Psoas muscle (tissue), 7 donors: ENCODE measurements at regions not wholly inside any gene's neighbourhood (a gene's known extent, or its start where the extent isn't known, plus 50 kb on each side); places are given as distances from the start of the nearest gene placed in this dataset.
"Not testable (repeated sequence)": the region's sequence is repeated elsewhere in the genome, so short reads cannot be mapped to it uniquely, and the experiment has no call there.

Experiments
- ATAC-seq, 4 donors: fragments of 200-7000 bp; cut with Tn5 transposase; one replicate each; pipeline ENCODE4 v1.9.1; 2020; ENCODE audit warnings: moderate library complexity in 3 of 4, mild to moderate bottlenecking in 2 of 4
- DNase-seq, 2 donors: peaks; one replicate each; pipeline ENCODE4 v3.0.0-alpha.2; 2020
- H3K27ac ChIP-seq: fragments of 200-600 bp; one replicate; pipeline ENCODE4 v1.8.0; 2022
- H3K27me3 ChIP-seq, 3 donors: fragments of 200-600 bp in 1 of 3; one replicate each; pipeline versions ENCODE4 v1.6.1 to v1.8.0; 2013 to 2022; ENCODE audit warnings: low read length in 2 of 3, mild to moderate bottlenecking in 2 of 3, moderate library complexity in 1 of 3; ENCODE audit not compliant: insufficient read depth in 3 of 3
- H3K36me3 ChIP-seq, 2 donors: fragments of 200-600 bp in 1 of 2; one replicate each; pipeline versions ENCODE4 v1.6.1 to v1.8.0; 2013 to 2022; ENCODE audit warnings: low read depth in 1 of 2, mild to moderate bottlenecking in 1 of 2, moderate library complexity in 1 of 2; ENCODE audit not compliant: insufficient read depth in 1 of 2
- H3K4me1 ChIP-seq: fragments of 200-600 bp; one replicate; pipeline ENCODE4 v1.8.0; 2022
- H3K4me3 ChIP-seq: fragments of 200-600 bp; one replicate; pipeline ENCODE4 v1.8.0; 2022; ENCODE audit warnings: mild to moderate bottlenecking
- H3K9me3 ChIP-seq: fragments of 200-600 bp; one replicate; pipeline ENCODE4 v1.8.0; 2022
- CTCF ChIP-seq: fragments of 200-600 bp; IDR thresholded peaks from one replicate; pipeline ENCODE4 v1.8.0; 2022; ENCODE audit warnings: antibody characterized with exemption
- WGBS, 3 donors: extraction: QIAGEN DNeasy Blood & Tissue Kit; methylation state at CpG; one replicate each; pipeline versions ENCODE4 v1.1.6 to v1.1.7; 2013; 5-methylcytosine and 5-hydroxymethylcytosine counted together
- intact Hi-C, 2 donors: fragments of 100-400 bp; cut with DNase I; formaldehyde crosslinking; loops; one replicate each; pipeline versions ENCODE4 v1.11.0 to v1.14.2; 2022
- donor health status: healthy with polysubstance abuse.
- donor health status: DM: no; HTN: no; CAD: no; lungs with moderate emphysema.
- donor health status: Bipolar disorder and iron deficiency.
- donor health status: healthy.
- donor health status: DM: yes; HTN: yes; CAD: no.
- donor health status: DM: no; HTN: no; CAD: no.
- donor health status: DM: yes; HTN: yes; CAD: no.

- H3K4me3 ChIP-seq: no peak overlapping the region
- peak in 3 of 4 donors; percentile 48 to 54 (median 50) for ATAC-seq
- 75 to 82% (median 76%) methylated on average over 5 of the region's 5 CpGs for WGBS, 3 donors
- no peak for DNase-seq
- H3K27me3 ChIP-seq: no peaks in the 10 kb centered on the region
- no peak overlapping the region for H3K27ac ChIP-seq
- H3K4me1 ChIP-seq: no peaks in the 10 kb centered on the region
- no peaks in the 10 kb centered on the region for H3K36me3 ChIP-seq
- intact Hi-C loops: no loop called here
- no peaks in the 10 kb centered on the region for H3K9me3 ChIP-seq
- no peak for TF ChIP-seq CTCF
Observed at GRCh38 chr9:115690786-115691496, 462.6 kb upstream of the PAPPA start.

- no peak for ATAC-seq
- Histone ChIP-seq H3K4me1 (no peaks in the 10 kb centered on the region), H3K4me3 (no peak overlapping the region), H3K27ac (no peak overlapping the region), H3K36me3 (no peaks in the 10 kb centered on the region), H3K9me3 (no peaks in the 10 kb centered on the region), H3K27me3 (no peaks in the 10 kb centered on the region)
- no peak for TF ChIP-seq CTCF
- no peak for DNase-seq
- intact Hi-C loops: no loop called here
- 74 to 79% (median 74%) methylated on average over 3 of the region's 3 CpGs for WGBS, 3 donors
Observed at GRCh38 chr9:115691693-115692092, 461.9 kb upstream of the PAPPA start.

GRCh38 chr9:115692868-115693267, 460.7 kb upstream of the PAPPA start:
- H3K4me1 ChIP-seq, H3K27me3 ChIP-seq, DNase-seq, ATAC-seq, H3K9me3 ChIP-seq, H3K27ac ChIP-seq, intact Hi-C loops, H3K36me3 ChIP-seq, H3K4me3 ChIP-seq: not testable (repeated sequence)
- 61 to 70% (median 64%) methylated on average over 2 of the region's 2 CpGs for WGBS, 3 donors

GRCh38 chr9:115694014-115694413, 459.6 kb upstream of the PAPPA start:
- ATAC-seq (peak; percentile 54 to 75 (median 70)), DNase-seq (no peak)
- H3K36me3 ChIP-seq: no peaks in the 10 kb centered on the region
- H3K27me3 ChIP-seq: no peaks in the 10 kb centered on the region
- TF ChIP-seq CTCF: peak; percentile 25
- H3K4me3 ChIP-seq: no peak overlapping the region
- WGBS, 3 donors: 30 to 39% (median 34%) methylated on average over 2 of the region's 2 CpGs
- no peaks in the 10 kb centered on the region for H3K4me1 ChIP-seq
- H3K27ac ChIP-seq: no peak overlapping the region
- no peaks in the 10 kb centered on the region for H3K9me3 ChIP-seq
- intact Hi-C loops: no loop called here

- no peak for ATAC-seq
Observed at GRCh38 chr9:115694991-115695390, 458.6 kb upstream of the PAPPA start.

More at GRCh38 chr9:115694991-115695390, 458.6 kb upstream of the PAPPA start:
- no peak overlapping the region for H3K4me3 ChIP-seq
- H3K36me3 ChIP-seq: no peaks in the 10 kb centered on the region
- H3K4me1 ChIP-seq: no peaks in the 10 kb centered on the region
- H3K27ac ChIP-seq: no peak overlapping the region
- H3K27me3 ChIP-seq: no peaks in the 10 kb centered on the region
- DNase-seq: no peak
- H3K9me3 ChIP-seq: no peaks in the 10 kb centered on the region
- TF ChIP-seq CTCF: no peak
- intact Hi-C loops: no loop called here
